Endothelial cell of umbilical vein (primary cell): ENCODE measurements at regions not wholly inside any gene's neighbourhood (a gene's known extent, or its start where the extent isn't known, plus 50 kb on each side); places are given as distances from the start of the nearest gene placed in this dataset.

Source experiments
- BruUV-seq: library from RNA; stranded (reverse); fragments of 400-500 nt; replicated peaks from 2 replicates; lab custom pipeline; 2021; lab: Mats Ljungman, UMichigan
- CTCF ChIA-PET: fragments of 300-600, 350-600 bp; sonication (Branson Sonifier 250); formaldehyde crosslinking; loops from one replicate; lab custom pipeline; 2021; ENCODE audit warnings: antibody characterized with exemption, inconsistent platforms; lab: Charles Lee
- POLR2A ChIA-PET: fragments of 300-600, 350-600 bp; sonication (Branson Sonifier 250); formaldehyde crosslinking; loops from one replicate; lab custom pipeline; 2021; ENCODE audit warnings: antibody characterized with exemption, inconsistent platforms; lab: Charles Lee
- DNase-seq: peaks from one replicate; pipeline ENCODE4 v3.0.0-alpha.2; 2011; ENCODE audit warnings: low read depth, low spot score
- FAIRE-seq: peaks from 2 replicates; lab custom pipeline; 2011; peaks lifted over from hg19 to GRCh38; lab: Jason Lieb, UNC
- H2AFZ ChIP-seq: 2 replicates; pipeline ENCODE4 v1.6.0; 2012; ENCODE audit warnings: low read depth, low read length, control low read depth, inconsistent platforms
- H3K27ac ChIP-seq: 2 replicates; pipeline ENCODE4 v1.5.1; 2011; ENCODE audit warnings: low read depth, mild to moderate bottlenecking, control low read depth, low read length, moderate library complexity; ENCODE audit not compliant: insufficient read depth
- H3K27me3 ChIP-seq, 2 experiments: 2 replicates each; pipeline versions ENCODE4 v1.6.0 to v1.6.1; 2011; ENCODE audit warnings: low read length in 2 of 2, mixed read lengths in 1 of 2; ENCODE audit not compliant: control insufficient read depth in 2 of 2, insufficient read depth in 2 of 2
- H3K36me3 ChIP-seq, 2 experiments: 2 replicates in 1 of 2; 3 replicates in 1 of 2; pipeline ENCODE4 v1.5.1; 2011; ENCODE audit warnings: low read length in 2 of 2, mild to moderate bottlenecking in 1 of 2, moderate library complexity in 1 of 2; ENCODE audit not compliant: control insufficient read depth in 2 of 2, insufficient read depth in 2 of 2; ENCODE audit errors: extremely low read depth in 1 of 2
- H3K4me1 ChIP-seq: 3 replicates; pipeline ENCODE4 v1.5.1; 2011; ENCODE audit warnings: mild to moderate bottlenecking, low read length; ENCODE audit not compliant: control insufficient read depth, insufficient read depth; ENCODE audit errors: extremely low read depth
- H3K4me2 ChIP-seq: 2 replicates; pipeline ENCODE4 v1.6.1; 2011; ENCODE audit warnings: low read length, control low read depth, mixed read lengths; ENCODE audit not compliant: insufficient read depth
- H3K4me3 ChIP-seq, 3 experiments: fragments of 200-600 bp in 1 of 3; sonication (generic), shearing (Covaris generic) in 1 of 3; replicated peaks in 1 of 3; 2 replicates each; pipeline ENCODE4 v1.5.1; 2011 to 2016; ENCODE audit warnings: control low read depth in 3 of 3, low read length in 3 of 3, mild to moderate bottlenecking in 2 of 3, inconsistent platforms in 1 of 3, low read depth in 1 of 3, moderate library complexity in 1 of 3; ENCODE audit not compliant: insufficient read depth in 1 of 3
- H3K79me2 ChIP-seq: 2 replicates; pipeline ENCODE4 v1.6.0; 2012; ENCODE audit warnings: low read length, inconsistent platforms; ENCODE audit not compliant: control insufficient read depth, insufficient read depth
- H3K9ac ChIP-seq: replicated peaks from 2 replicates; pipeline ENCODE3; 2011; ENCODE audit warnings: low read length, control low read depth; ENCODE audit not compliant: insufficient read depth; ENCODE audit errors: extremely low read depth
- H3K9me1 ChIP-seq: replicated peaks from 3 replicates; pipeline ENCODE4 v1.6.0; 2011; ENCODE audit warnings: mild to moderate bottlenecking, low read length; ENCODE audit not compliant: control insufficient read depth, insufficient read depth; ENCODE audit errors: extremely low read depth
- H3K9me3 ChIP-seq: replicated peaks from 2 replicates; pipeline ENCODE4 v1.5.1; 2012; ENCODE audit warnings: low read length, inconsistent platforms; ENCODE audit not compliant: control insufficient read depth, insufficient read depth
- H4K20me1 ChIP-seq: replicated peaks from 2 replicates; pipeline ENCODE3; 2011; ENCODE audit warnings: mild to moderate bottlenecking, low read length; ENCODE audit not compliant: control insufficient read depth, insufficient read depth; ENCODE audit errors: extremely low read depth
- CTCF ChIP-seq, 2 donors: IDR thresholded peaks; 1 replicate in 1 of 2; 2 replicates in 1 of 2; pipeline ENCODE4 v1.5.1; 2011; ENCODE audit warnings: low read length in 2 of 2, mild to moderate bottlenecking in 2 of 2, moderate library complexity in 2 of 2, control low read depth in 1 of 2, inconsistent platforms in 1 of 2, low read depth in 1 of 2; ENCODE audit not compliant: insufficient read depth in 1 of 2; ENCODE audit errors: extremely low read depth in 1 of 2
- EZH2 ChIP-seq: IDR thresholded peaks from 2 replicates; pipeline ENCODE4 v1.6.1; 2012; ENCODE audit warnings: borderline replicate concordance, low read depth, mild to moderate bottlenecking, moderate library complexity, low read length, inconsistent platforms; ENCODE audit not compliant: severe bottlenecking
- FOS ChIP-seq: IDR thresholded peaks from 2 replicates; pipeline ENCODE4 v1.6.1; 2011; ENCODE audit warnings: mild to moderate bottlenecking, low read length, moderate library complexity, borderline replicate concordance; ENCODE audit not compliant: insufficient read depth
- GATA2 ChIP-seq: IDR thresholded peaks from 2 replicates; pipeline ENCODE4 v1.7.0; 2011; ENCODE audit warnings: low read depth, mild to moderate bottlenecking, moderate library complexity, mixed read lengths, low read length; ENCODE audit not compliant: insufficient read length, insufficient read depth
- JUN ChIP-seq: IDR thresholded peaks from 2 replicates; pipeline ENCODE4 v1.6.1; 2011; ENCODE audit warnings: borderline replicate concordance, low read depth; ENCODE audit not compliant: insufficient read length, insufficient read depth
- MAX ChIP-seq: IDR thresholded peaks from 2 replicates; pipeline ENCODE4 v1.6.1; 2011; ENCODE audit not compliant: insufficient read depth, insufficient read length
- MYC ChIP-seq: IDR thresholded peaks from one replicate; pipeline ENCODE4 v1.6.1; 2011; ENCODE audit warnings: mild to moderate bottlenecking, low read depth, low read length
- POLR2A ChIP-seq: IDR thresholded peaks from 2 replicates; pipeline ENCODE4 v1.6.1; 2012; ENCODE audit warnings: low read depth, mild to moderate bottlenecking, control low read depth, low read length
- POLR2AphosphoS5 ChIP-seq: IDR thresholded peaks from 2 replicates; pipeline ENCODE4 v1.6.1; 2012; ENCODE audit warnings: low read depth, mild to moderate bottlenecking, control low read depth, low read length, moderate library complexity; ENCODE audit not compliant: insufficient read depth
- dilution Hi-C: fragments of 300-500 bp; cut with MboI; formaldehyde crosslinking; loops from one replicate; pipeline ENCODE4 v1.15.0; 2019; ENCODE audit warnings: low sequenced_read_pairs; ENCODE audit not compliant: extremely low pct_ligation_motif_present
- intact Hi-C: fragments of 100-400 bp; cut with micrococcal nuclease; formaldehyde crosslinking; loops from one replicate; pipeline ENCODE4 v1.10.0; 2022

DNA sequence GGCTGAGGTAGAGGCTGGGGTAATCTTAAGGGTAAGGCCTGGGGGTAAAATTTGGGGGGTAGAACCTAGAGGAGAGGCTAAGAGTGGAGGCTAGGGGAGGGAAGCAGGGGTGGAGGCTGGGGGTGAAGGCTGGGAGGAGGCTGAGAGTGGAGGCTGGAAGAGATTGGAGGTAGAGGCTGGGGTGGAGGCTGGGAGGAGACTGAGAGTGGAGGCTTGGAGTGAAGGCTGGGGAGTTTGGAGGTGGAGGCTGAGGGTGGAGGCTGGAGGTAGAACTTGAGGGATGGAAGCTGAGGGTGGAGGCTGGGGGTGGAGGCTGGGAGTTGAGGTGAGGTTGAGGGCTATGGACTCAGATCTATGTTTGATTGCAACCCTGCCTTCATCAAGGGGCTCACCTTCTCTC is 333.6 kb downstream of the C16orf95 start:
- Histone ChIP-seq H3K27me3 (peaks cover 2 to 5% of the 10 kb centered on the region in 2 experiments), H3K9ac (no peak overlapping the region), H3K4me2 (no peak overlapping the region), H3K4me3 (no peak overlapping the region), H3K27ac (no peak overlapping the region), H3K4me1 (no peaks in the 10 kb centered on the region), H3K9me1 (no peaks in the 10 kb centered on the region), H4K20me1 (no peaks in the 10 kb centered on the region), H3K9me3 (no peaks in the 10 kb centered on the region), H3K79me2 (no peaks in the 10 kb centered on the region), H3K36me3 (no peaks in the 10 kb centered on the region), H2AFZ (no peak overlapping the region)
- DNase-seq (no peak), FAIRE-seq (no peak)
- TF ChIP-seq EZH2: no peak
- TF ChIP-seq MAX: no peak
- TF ChIP-seq MYC: no peak
- TF ChIP-seq POLR2A: no peak
- no peak for TF ChIP-seq CTCF (IDR thresholded peaks at IDR 0.05; ENCODE audit: extremely low read depth in 1 of 2, insufficient read depth in 1 of 2, low read depth in 1 of 2, low read length in 2 of 2)
- no peak for TF ChIP-seq POLR2AphosphoS5
- no peak for TF ChIP-seq JUN
- no peak for TF ChIP-seq GATA2
- no peak for TF ChIP-seq FOS
- ChIA-PET CTCF (no interaction called here), POLR2A (no interaction called here)
- dilution Hi-C loops (no loop called here), intact Hi-C loops (no loop called here)
- no TSS peak for BruUV-seq
